Motor neuron (in vitro differentiated cells): ENCODE measurements at regions not wholly inside any gene's neighbourhood (a gene's known extent, or its start where the extent isn't known, plus 50 kb on each side); places are given as distances from the start of the nearest gene placed in this dataset.
"Not testable (repeated sequence)": the region's sequence is repeated elsewhere in the genome, so short reads cannot be mapped to it uniquely, and the experiment has no call there.

Experiments used
- ATAC-seq, 8 experiments: fragments of 200-7000 bp; cut with Tn5 transposase; replicated peaks in 6 of 8; 2 replicates each; pipeline ENCODE4 v1.8.0; 2021; ENCODE audit warnings: mild to moderate bottlenecking in 8 of 8, moderate library complexity in 8 of 8
- H3K27ac ChIP-seq, 2 donors: fragments of 250-450 bp; sonication (Bioruptor Pico); 2 replicates each; pipeline ENCODE4 v1.9.0; 2021; ENCODE audit warnings: antibody characterized with exemption in 2 of 2, mild to moderate bottlenecking in 2 of 2, moderate library complexity in 1 of 2
- H3K4me1 ChIP-seq, 2 donors: fragments of 250-450 bp; sonication (Bioruptor Pico); replicated peaks in 1 of 2; 2 replicates each; pipeline ENCODE4 v1.6.1; 2021; ENCODE audit warnings: antibody characterized with exemption in 2 of 2, mild to moderate bottlenecking in 2 of 2, moderate library complexity in 1 of 2
- H3K4me3 ChIP-seq, 5 donors: fragments of 250-450 bp; sonication (Bioruptor Pico); 2 replicates each; pipeline ENCODE4 v1.9.0; 2021; ENCODE audit warnings: antibody characterized with exemption in 5 of 5, mild to moderate bottlenecking in 5 of 5, moderate library complexity in 4 of 5
- WGBS, 10 experiments: fragments of 450-650 bp; shearing (Covaris generic); methylation state at CpG; one replicate each; pipeline ENCODE4 v1.0.0; 2022; 5-methylcytosine and 5-hydroxymethylcytosine counted together
- in situ Hi-C, 9 experiments: fragments of 400-800 bp; cut with MboI; loops; one replicate each; pipeline ENCODE4 v1.15.0; 2021; ENCODE audit warnings: low sequenced_read_pairs in 9 of 9, low pct_unique_long_range_greater_than_20kb in 2 of 9; ENCODE audit not compliant: unreplicated experiment in 9 of 9

- Histone ChIP-seq H3K27ac (no peak overlapping the region), H3K4me3 (no peak overlapping the region), H3K4me1 (no peaks in the 10 kb centered on the region)
- in situ Hi-C loops, result no loop called here
- ATAC-seq, result peak in 4 of 8 experiments; percentile 7 to 17 (median 12)
- WGBS, 10 experiments, result 10 to 90% (median 62%) methylated on average over 2 to 5 of the region's 8 CpGs; no CpG with 5 or more reads in 1 of the 10 experiments
Observed at GRCh38 chr15:100733101-100733842, 130.9 kb downstream of the ASB7 start.

GRCh38 chr15:100733843-100734185, 131.4 kb downstream of the ASB7 start:
- peak in 2 of 8 experiments; percentile 40 to 45 for ATAC-seq
- H3K27ac ChIP-seq, H3K4me3 ChIP-seq, H3K4me1 ChIP-seq, in situ Hi-C loops: not testable (repeated sequence)
- WGBS, 10 experiments, result 49 to 100% (median 100%) methylated on average over 1 to 3 of the region's 3 CpGs; no CpG with 5 or more reads in 3 of the 10 experiments

GRCh38 chr15:100734586-100734985, 132.2 kb downstream of the ASB7 start:
- Histone ChIP-seq H3K4me3 (no peak overlapping the region), H3K27ac (no peak overlapping the region), H3K4me1 (no peaks in the 10 kb centered on the region)
- no peak for ATAC-seq
- in situ Hi-C loops, result no loop called here
- WGBS, 10 experiments, result 90 to 100% (median 98%) methylated on average over 1 to 4 of the region's 5 CpGs; no CpG with 5 or more reads in 2 of the 10 experiments

- peak in 3 of 8 experiments; percentile 58 to 80 (median 68) for ATAC-seq
- H3K4me1 ChIP-seq, result no peaks in the 10 kb centered on the region
- H3K4me3 ChIP-seq, result no peak overlapping the region
- WGBS, 10 experiments, result 0 to 93% (median 70%) methylated on average over 1 to 10 of the region's 12 CpGs; no CpG with 5 or more reads in 2 of the 10 experiments
- no peak overlapping the region for H3K27ac ChIP-seq
- in situ Hi-C loops, result no loop called here
Observed at GRCh38 chr15:100735129-100736053, 133.0 kb downstream of the ASB7 start.

- no peak overlapping the region for H3K4me3 ChIP-seq
- WGBS, 10 experiments, result 60 to 100% (median 89%) methylated on average over 1 to 8 of the region's 12 CpGs; no CpG with 5 or more reads in 4 of the 10 experiments
- H3K4me1 ChIP-seq, result no peaks in the 10 kb centered on the region
- no peak for ATAC-seq
- in situ Hi-C loops, result no loop called here
- no peak overlapping the region for H3K27ac ChIP-seq
Observed at GRCh38 chr15:100737214-100737613, 134.8 kb downstream of the ASB7 start.

- H3K4me1 ChIP-seq, result no peaks in the 10 kb centered on the region
- 36 to 100% (median 40%) methylated on average over 1 to 3 of the region's 5 CpGs; no CpG with 5 or more reads in 4 of the 10 experiments for WGBS, 10 experiments
- no peak for ATAC-seq
- no peak overlapping the region for H3K4me3 ChIP-seq
- no peak overlapping the region for H3K27ac ChIP-seq
- in situ Hi-C loops, result no loop called here
Observed at GRCh38 chr15:100738614-100739013, 136.2 kb downstream of the ASB7 start.

- ATAC-seq, result peak in 3 of 8 experiments; percentile 43 to 76 (median 53)
- in situ Hi-C loops, result no loop called here
- Histone ChIP-seq H3K4me3 (no peak overlapping the region), H3K4me1 (no peaks in the 10 kb centered on the region), H3K27ac (no peak overlapping the region)
- 0 to 90% (median 69%) methylated on average over 1 to 2 of the region's 2 CpGs; no CpG with 5 or more reads in 2 of the 10 experiments for WGBS, 10 experiments
Observed at GRCh38 chr15:100740138-100740537, 137.7 kb downstream of the ASB7 start.

- in situ Hi-C loops, result no loop called here
- Histone ChIP-seq H3K4me1 (no peaks in the 10 kb centered on the region), H3K27ac (no peak overlapping the region), H3K4me3 (no peak overlapping the region)
- WGBS, 10 experiments, result 33 to 100% (median 85%) methylated on average over 1 to 3 of the region's 3 CpGs; no CpG with 5 or more reads in 3 of the 10 experiments
- ATAC-seq, result no peak
Observed at GRCh38 chr15:100751585-100751984, 128.0 kb upstream of the ALDH1A3 start.

- H3K27ac ChIP-seq, result no peak overlapping the region
- WGBS, 10 experiments, result 0 to 100% (median 50%) methylated on average over 1 of the region's 1 CpG; no CpG with 5 or more reads in 3 of the 10 experiments
- in situ Hi-C loops, result no loop called here
- no peak overlapping the region for H3K4me3 ChIP-seq
- ATAC-seq, result no peak
- H3K4me1 ChIP-seq, result no peaks in the 10 kb centered on the region
Observed at GRCh38 chr15:100753503-100753902, 126.1 kb upstream of the ALDH1A3 start.

- no peak for ATAC-seq
- no peak overlapping the region for H3K27ac ChIP-seq
- in situ Hi-C loops, result no loop called here
- H3K4me1 ChIP-seq, result no peaks in the 10 kb centered on the region
- WGBS, 10 experiments, result 10 to 86% (median 68%) methylated on average over 1 of the region's 1 CpG; no CpG with 5 or more reads in 4 of the 10 experiments
- H3K4me3 ChIP-seq, result no peak overlapping the region
Observed at GRCh38 chr15:100757661-100758060, 122.0 kb upstream of the ALDH1A3 start.

GRCh38 chr15:100758555-100758954, 121.1 kb upstream of the ALDH1A3 start:
- Histone ChIP-seq H3K4me1 (no peaks in the 10 kb centered on the region), H3K27ac (no peak overlapping the region), H3K4me3 (no peak overlapping the region)
- in situ Hi-C loops, result no loop called here
- no peak for ATAC-seq
- WGBS, 10 experiments, result 31 to 92% (median 83%) methylated on average over 2 to 6 of the region's 6 CpGs; no CpG with 5 or more reads in 5 of the 10 experiments

- in situ Hi-C loops, result no loop called here
- H3K27ac ChIP-seq, result no peak overlapping the region
- 0 to 68% (median 51%) methylated on average over 1 to 6 of the region's 6 CpGs for WGBS, 10 experiments
Observed at GRCh38 chr15:100759106-100759505, 120.5 kb upstream of the ALDH1A3 start.

More at GRCh38 chr15:100759106-100759505, 120.5 kb upstream of the ALDH1A3 start:
- H3K4me3 ChIP-seq, result no peak overlapping the region
- ATAC-seq, result peak in 1 of 8 experiments; percentile 11
- H3K4me1 ChIP-seq, result no peaks in the 10 kb centered on the region
